ENCODE measurements at regions not wholly inside any gene's neighbourhood (a gene's known extent, or its start where the extent isn't known, plus 50 kb on each side); places are given as distances from the start of the nearest gene placed in this dataset.
"Not testable (repeated sequence)": the region's sequence is repeated elsewhere in the genome, so short reads cannot be mapped to it uniquely, and the experiment has no call there.

DNA sequence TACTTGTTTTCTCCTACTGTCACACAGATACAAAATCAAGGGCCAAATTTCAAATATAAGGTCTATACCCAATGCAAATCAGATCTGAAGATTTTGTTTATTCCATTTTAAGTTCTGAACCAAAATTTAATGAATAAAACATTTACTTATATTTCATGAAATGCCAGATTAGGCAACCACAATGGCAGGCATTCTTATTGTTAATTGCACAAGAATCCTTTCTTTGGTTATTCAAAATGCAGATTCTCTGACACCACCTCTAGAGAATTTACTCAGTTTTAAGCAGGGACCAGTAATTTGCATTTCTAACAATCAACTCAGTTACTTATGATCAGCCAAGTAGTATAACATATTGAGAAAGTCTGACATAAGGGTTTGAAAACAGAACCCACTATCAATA, 972.4 kb upstream of the ACO1 start:
- intact Hi-C loops (cut with micrococcal nuclease; ENCODE audit: unreplicated experiment) = no loop called here
- H3K9me3 ChIP-seq (ENCODE audit: insufficient read depth, low read depth) = no peaks in the 10 kb centered on the region
- no peak overlapping the region for H3K27ac ChIP-seq
- H3K36me3 ChIP-seq (ENCODE audit: low read depth) = no peaks in the 10 kb centered on the region
- no peaks in the 10 kb centered on the region for H3K4me1 ChIP-seq (replicated peaks; ENCODE audit: insufficient read depth)
- no peaks in the 10 kb centered on the region for H3K79me2 ChIP-seq (ENCODE audit: low read depth)
- H3K4me3 ChIP-seq = no peak overlapping the region
- no TSS peak for BruUV-seq (replicated peaks)
- no peaks in the 10 kb centered on the region for H3K27me3 ChIP-seq (ENCODE audit: insufficient read depth, low read depth)
- CTCF ChIA-PET = no interaction called here
- no peak overlapping the region for H2AFZ ChIP-seq
- TF ChIP-seq EZH2 (IDR thresholded peaks at IDR 0.05; ENCODE audit: low read depth) = no peak
- TF ChIP-seq, protein P1, sequence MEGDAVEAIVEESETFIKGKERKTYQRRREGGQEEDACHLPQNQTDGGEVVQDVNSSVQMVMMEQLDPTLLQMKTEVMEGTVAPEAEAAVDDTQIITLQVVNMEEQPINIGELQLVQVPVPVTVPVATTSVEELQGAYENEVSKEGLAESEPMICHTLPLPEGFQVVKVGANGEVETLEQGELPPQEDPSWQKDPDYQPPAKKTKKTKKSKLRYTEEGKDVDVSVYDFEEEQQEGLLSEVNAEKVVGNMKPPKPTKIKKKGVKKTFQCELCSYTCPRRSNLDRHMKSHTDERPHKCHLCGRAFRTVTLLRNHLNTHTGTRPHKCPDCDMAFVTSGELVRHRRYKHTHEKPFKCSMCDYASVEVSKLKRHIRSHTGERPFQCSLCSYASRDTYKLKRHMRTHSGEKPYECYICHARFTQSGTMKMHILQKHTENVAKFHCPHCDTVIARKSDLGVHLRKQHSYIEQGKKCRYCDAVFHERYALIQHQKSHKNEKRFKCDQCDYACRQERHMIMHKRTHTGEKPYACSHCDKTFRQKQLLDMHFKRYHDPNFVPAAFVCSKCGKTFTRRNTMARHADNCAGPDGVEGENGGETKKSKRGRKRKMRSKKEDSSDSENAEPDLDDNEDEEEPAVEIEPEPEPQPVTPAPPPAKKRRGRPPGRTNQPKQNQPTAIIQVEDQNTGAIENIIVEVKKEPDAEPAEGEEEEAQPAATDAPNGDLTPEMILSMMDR (conservative IDR thresholded peaks at IDR 0.05) = no peak
- no peaks in the 10 kb centered on the region for H3K9me2 ChIP-seq (ENCODE audit: insufficient read depth)
- no peak overlapping the region for H3K4me2 ChIP-seq
- POLR2A ChIA-PET (ENCODE audit: unreplicated experiment) = no interaction called here
- DNase-seq = no peak
- no peaks in the 10 kb centered on the region for H4K20me1 ChIP-seq (ENCODE audit: insufficient read depth)
- no peaks in the 10 kb centered on the region for H3F3A ChIP-seq (ENCODE audit: insufficient read depth, low read depth)

DNA sequence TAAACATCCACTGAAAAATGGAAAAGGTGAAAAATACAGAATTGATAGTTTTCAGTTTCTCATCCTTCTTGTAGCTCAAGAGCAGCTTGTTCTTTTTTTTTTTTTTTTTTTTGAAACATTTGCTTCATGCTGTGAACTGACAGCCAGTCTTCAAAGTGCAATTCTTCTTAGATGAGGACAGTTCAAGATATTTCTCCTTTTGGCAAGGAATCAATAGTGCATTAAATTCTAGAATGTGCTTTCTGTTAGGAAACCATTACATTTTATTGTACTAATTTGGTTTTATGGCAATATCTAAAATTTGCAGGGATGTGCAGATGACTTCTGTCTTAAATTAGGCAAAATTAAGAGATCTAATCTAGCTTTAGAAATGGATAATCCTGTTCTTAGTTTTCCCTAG, 969.3 kb upstream of the ACO1 start:
- H3K9me2 ChIP-seq (ENCODE audit: insufficient read depth) = no peaks in the 10 kb centered on the region
- H3K4me1 ChIP-seq (replicated peaks; ENCODE audit: insufficient read depth) = no peaks in the 10 kb centered on the region
- ChIA-PET CTCF (no interaction called here), POLR2A (ENCODE audit: unreplicated experiment) (no interaction called here)
- H3K79me2 ChIP-seq (ENCODE audit: low read depth) = no peaks in the 10 kb centered on the region
- no peak for DNase-seq
- intact Hi-C loops (cut with micrococcal nuclease; ENCODE audit: unreplicated experiment) = no loop called here
- H4K20me1 ChIP-seq (ENCODE audit: insufficient read depth) = no peaks in the 10 kb centered on the region
- no peaks in the 10 kb centered on the region for H3K9me3 ChIP-seq (ENCODE audit: insufficient read depth, low read depth)
- BruUV-seq (replicated peaks) = no TSS peak
- no peak overlapping the region for H3K4me3 ChIP-seq
- H3K4me2 ChIP-seq = no peak overlapping the region
- H3F3A ChIP-seq (ENCODE audit: insufficient read depth, low read depth) = no peaks in the 10 kb centered on the region
- H2AFZ ChIP-seq = no peak overlapping the region
- H3K27me3 ChIP-seq (ENCODE audit: insufficient read depth, low read depth) = no peaks in the 10 kb centered on the region
- TF ChIP-seq EZH2 (IDR thresholded peaks at IDR 0.05; ENCODE audit: low read depth) = no peak
- TF ChIP-seq, protein P1 (conservative IDR thresholded peaks at IDR 0.05) = no peak
- no peak overlapping the region for H3K27ac ChIP-seq
- H3K36me3 ChIP-seq (ENCODE audit: low read depth) = no peaks in the 10 kb centered on the region

DNA sequence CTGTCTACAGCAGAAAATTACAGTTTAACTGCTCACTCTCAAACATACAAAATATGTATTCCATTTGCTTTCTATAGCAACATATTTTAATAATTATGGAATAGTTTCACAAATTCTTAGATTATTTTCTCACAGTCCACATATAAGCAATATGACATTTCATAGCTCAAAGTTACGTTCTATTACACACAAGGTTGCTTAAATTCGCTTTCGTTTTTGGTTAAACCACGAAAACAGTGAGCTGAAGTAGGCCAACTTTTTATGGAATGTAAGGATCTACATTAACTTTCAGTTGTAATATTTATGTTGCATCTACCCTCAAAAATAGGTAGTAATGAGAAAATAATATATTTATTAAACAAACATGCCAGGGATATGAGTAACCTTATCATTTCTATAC, 966.0 kb upstream of the ACO1 start:
- intact Hi-C loops (cut with micrococcal nuclease; ENCODE audit: unreplicated experiment) = no loop called here
- Histone ChIP-seq H3K27me3 (ENCODE audit: insufficient read depth, low read depth) (no peaks in the 10 kb centered on the region), H3K4me1 (replicated peaks; ENCODE audit: insufficient read depth) (no peaks in the 10 kb centered on the region), H3K79me2 (ENCODE audit: low read depth) (no peaks in the 10 kb centered on the region), H3K4me2 (no peak overlapping the region), H3F3A (ENCODE audit: insufficient read depth, low read depth) (no peaks in the 10 kb centered on the region), H3K9me3 (ENCODE audit: insufficient read depth, low read depth) (no peaks in the 10 kb centered on the region), H3K9me2 (ENCODE audit: insufficient read depth) (no peaks in the 10 kb centered on the region), H4K20me1 (ENCODE audit: insufficient read depth) (no peaks in the 10 kb centered on the region), H3K4me3 (no peak overlapping the region), H3K27ac (no peak overlapping the region), H3K36me3 (ENCODE audit: low read depth) (no peaks in the 10 kb centered on the region), H2AFZ (no peak overlapping the region)
- ChIA-PET CTCF (no interaction called here), POLR2A (ENCODE audit: unreplicated experiment) (no interaction called here)
- no peak for DNase-seq
- TF ChIP-seq, protein P1 (conservative IDR thresholded peaks at IDR 0.05) = no peak
- TF ChIP-seq EZH2 (IDR thresholded peaks at IDR 0.05; ENCODE audit: low read depth) = no peak
- BruUV-seq (replicated peaks) = no TSS peak

DNA sequence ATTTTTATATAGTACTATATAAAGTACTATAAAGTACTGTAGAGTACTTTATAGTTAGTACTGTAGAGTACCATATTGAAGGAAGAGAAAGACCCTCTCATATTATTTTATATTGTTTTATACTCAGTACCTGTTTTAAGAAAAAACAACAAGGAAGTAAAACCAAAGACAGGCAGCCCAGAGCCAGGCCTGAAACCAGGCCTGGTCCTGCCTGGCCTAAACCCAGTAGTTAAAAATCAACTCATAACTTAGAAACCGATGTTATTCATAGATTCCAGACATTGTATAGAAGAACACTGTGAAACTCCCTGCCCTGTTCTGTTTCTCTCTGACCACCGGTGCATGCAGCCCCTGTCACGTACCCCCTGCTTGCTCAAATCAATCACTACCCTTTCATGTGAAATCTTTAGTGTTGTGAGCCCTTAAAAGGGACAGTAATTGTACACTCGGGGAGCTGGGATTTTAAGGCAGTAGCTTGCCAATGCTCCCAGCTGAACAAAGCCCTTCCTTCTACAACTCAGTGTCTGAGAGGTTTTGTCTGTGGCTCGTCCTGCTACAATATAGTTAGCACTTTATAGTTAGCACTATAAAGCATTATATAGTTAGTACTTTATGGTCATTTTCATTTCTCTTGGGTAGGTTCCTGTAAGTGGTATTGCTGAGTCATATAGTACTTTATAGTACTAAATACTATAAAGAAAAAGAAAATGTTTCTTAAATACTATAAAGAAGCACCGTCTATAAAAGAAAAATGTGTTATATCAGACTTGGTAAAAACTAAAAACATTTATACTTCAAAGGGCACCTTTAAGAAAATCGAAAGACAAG, 940.6 kb upstream of the ACO1 start:
- not testable (repeated sequence) for BruUV-seq (replicated peaks); DNase-seq; H3K27me3 ChIP-seq (ENCODE audit: insufficient read depth, low read depth)

More for the DNA sequence above, 940.6 kb upstream of the ACO1 start:
- CTCF ChIA-PET; H3K9me2 ChIP-seq (ENCODE audit: insufficient read depth); H3K27ac ChIP-seq; H3K79me2 ChIP-seq (ENCODE audit: low read depth); intact Hi-C loops (cut with micrococcal nuclease; ENCODE audit: unreplicated experiment); H3K4me1 ChIP-seq (replicated peaks; ENCODE audit: insufficient read depth); H2AFZ ChIP-seq; H3K4me3 ChIP-seq; H3K36me3 ChIP-seq (ENCODE audit: low read depth); H3F3A ChIP-seq (ENCODE audit: insufficient read depth, low read depth); H3K4me2 ChIP-seq; H4K20me1 ChIP-seq (ENCODE audit: insufficient read depth); H3K9me3 ChIP-seq (ENCODE audit: insufficient read depth, low read depth): not testable (repeated sequence)
- POLR2A ChIA-PET (ENCODE audit: unreplicated experiment) = interaction anchor here (0.6 kb wide), 1 partner anchor 443 kb away, joined by 3 read pairs; no protein-coding TSS in a partner anchor

Measured in PC-9 (cell line).